ENCODE measurements at regions not wholly inside any gene's neighbourhood (a gene's known extent, or its start where the extent isn't known, plus 50 kb on each side); places are given as distances from the start of the nearest gene placed in this dataset.

DNA sequence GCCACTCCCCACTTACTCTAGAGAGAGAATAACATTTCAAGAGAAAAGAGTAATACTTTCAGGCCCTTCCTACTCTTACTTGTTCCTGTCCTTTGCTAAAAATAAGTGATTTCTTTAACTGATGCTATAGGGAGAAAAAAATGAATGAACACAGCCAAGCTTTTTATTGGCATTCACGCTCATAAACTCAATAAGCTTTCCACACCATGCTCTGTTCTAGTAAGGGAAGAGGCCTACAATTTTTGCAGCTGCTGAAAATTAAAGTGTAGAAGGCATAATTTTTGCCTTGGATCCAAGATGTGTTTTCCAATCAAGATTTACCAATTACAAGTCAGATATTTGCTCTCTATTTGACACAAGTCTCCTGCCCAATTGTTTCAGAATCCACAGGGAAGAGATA is 188.1 kb upstream of the RGS18 start:
- no peak for TF ChIP-seq FOXK2 (IDR thresholded peaks at IDR 0.05)
- TF ChIP-seq ZNF384 (IDR thresholded peaks at IDR 0.05) = no peak
